PC-9 (cell line): ENCODE measurements at regions not wholly inside any gene's neighbourhood (a gene's known extent, or its start where the extent isn't known, plus 50 kb on each side); places are given as distances from the start of the nearest gene placed in this dataset.

Experiments used
- CTCF ChIP-seq: fragments of 200-600 bp; sonication (generic); conservative IDR thresholded peaks from 2 replicates; pipeline ENCODE4 v1.6.1; 2017; ENCODE audit warnings: mixed run types, antibody characterized with exemption, mild to moderate bottlenecking, moderate library complexity
- EZH2 ChIP-seq: fragments of 200-600 bp; sonication (generic); IDR thresholded peaks from 2 replicates; pipeline ENCODE4 v1.8.0; 2017; ENCODE audit warnings: antibody characterized with exemption, low read depth

GRCh38 chr12:17352164-17352563 is 737.8 kb downstream of the RERGL start:
- TF ChIP-seq CTCF (no peak; the same call in 1 of the 2 replicates), EZH2 (no peak)
